HPDE6-E6E7 (cell line): ENCODE measurements at regions not wholly inside any gene's neighbourhood (a gene's known extent, or its start where the extent isn't known, plus 50 kb on each side); places are given as distances from the start of the nearest gene placed in this dataset.
"Not testable (repeated sequence)": the region's sequence is repeated elsewhere in the genome, so short reads cannot be mapped to it uniquely, and the experiment has no call there.

Source experiments
- DNase-seq: peaks from one replicate; pipeline ENCODE4 v3.0.0; 2011; ENCODE audit warnings: missing footprints; ENCODE audit errors: extremely low spot score

GRCh38 chr16:17556276-17557052 is 85.7 kb upstream of the XYLT1 start:
- no peak for DNase-seq

- DNase-seq = no peak
Measured at GRCh38 chr16:17555176-17555575, 84.4 kb upstream of the XYLT1 start.

GRCh38 chr16:17552351-17552750 is 81.6 kb upstream of the XYLT1 start:
- DNase-seq = no peak

- not testable (repeated sequence) for DNase-seq
Measured at GRCh38 chr16:17551682-17552081, 80.9 kb upstream of the XYLT1 start.

GRCh38 chr16:17548825-17549224 is 78.1 kb upstream of the XYLT1 start:
- DNase-seq = no peak

GRCh38 chr16:17544785-17545184 is 74.0 kb upstream of the XYLT1 start:
- DNase-seq = no peak

GRCh38 chr16:17544304-17544703 is 73.5 kb upstream of the XYLT1 start:
- no peak for DNase-seq

- DNase-seq = no peak
Measured at GRCh38 chr16:17543073-17543472, 72.3 kb upstream of the XYLT1 start.

- DNase-seq = no peak
Measured at GRCh38 chr16:17541324-17541723, 70.6 kb upstream of the XYLT1 start.

GRCh38 chr16:17538927-17539326 is 68.2 kb upstream of the XYLT1 start:
- DNase-seq = no peak

GRCh38 chr16:17532338-17532995 is 61.7 kb upstream of the XYLT1 start:
- no peak for DNase-seq

- DNase-seq = no peak
Measured at GRCh38 chr16:17529982-17530760, 59.4 kb upstream of the XYLT1 start.

- DNase-seq = no peak
Measured at GRCh38 chr16:17526956-17527937, 56.5 kb upstream of the XYLT1 start.

- DNase-seq = no peak
Measured at GRCh38 chr16:17524656-17525055, 53.9 kb upstream of the XYLT1 start.

GRCh38 chr16:17520561-17520960 is 49.8 kb upstream of the XYLT1 start:
- no peak for DNase-seq
